Neural cell (in vitro differentiated cells): ENCODE measurements at regions not wholly inside any gene's neighbourhood (a gene's known extent, or its start where the extent isn't known, plus 50 kb on each side); places are given as distances from the start of the nearest gene placed in this dataset.

Source experiments
- H2AFZ ChIP-seq: fragments of 200-600, 300-800 bp; sonication (generic), shearing (Covaris generic); 2 replicates; pipeline ENCODE4 v1.6.0; 2014; ENCODE audit warnings: low read depth, mild to moderate bottlenecking, antibody characterized with exemption, low read length, moderate library complexity
- H3F3A ChIP-seq: fragments of 200-600 bp; shearing (Covaris generic); 2 replicates; pipeline ENCODE4 v1.6.1; 2016; ENCODE audit warnings: mild to moderate bottlenecking, moderate library complexity, mixed read lengths, antibody characterized with exemption, low read length; ENCODE audit not compliant: insufficient read depth, poor library complexity, severe bottlenecking
- H3K27ac ChIP-seq: fragments of 200-600, 300-800 bp; sonication (generic), shearing (Covaris generic); 2 replicates; pipeline ENCODE4 v1.5.1; 2014; ENCODE audit warnings: mild to moderate bottlenecking, low read length, moderate library complexity
- H3K27me3 ChIP-seq: fragments of 300-800, 200-600 bp; sonication (generic), shearing (Covaris generic); 2 replicates; pipeline ENCODE4 v1.6.0; 2014; ENCODE audit warnings: mild to moderate bottlenecking, low read depth, low read length, moderate library complexity; ENCODE audit not compliant: insufficient read depth
- H3K36me3 ChIP-seq: fragments of 300-800, 200-600 bp; sonication (generic), shearing (Covaris generic); 2 replicates; pipeline ENCODE4 v1.5.1; 2014; ENCODE audit warnings: mild to moderate bottlenecking, antibody characterized with exemption, low read length, moderate library complexity; ENCODE audit not compliant: insufficient read depth
- H3K4me2 ChIP-seq: fragments of 300-800, 200-600 bp; sonication (generic), shearing (Covaris generic); 2 replicates; pipeline ENCODE4 v1.6.0; 2014; ENCODE audit warnings: mild to moderate bottlenecking, low read length
- H3K4me3 ChIP-seq: fragments of 300-800, 200-600 bp; sonication (generic), shearing (Covaris generic); 2 replicates; pipeline ENCODE4 v1.5.1; 2014; ENCODE audit warnings: mild to moderate bottlenecking, low read length, moderate library complexity
- H3K79me2 ChIP-seq: fragments of 200-600 bp; shearing (Covaris generic); replicated peaks from 2 replicates; pipeline ENCODE4 v1.6.0; 2014; ENCODE audit warnings: mild to moderate bottlenecking, low read length, moderate library complexity; ENCODE audit not compliant: insufficient read depth
- H3K9ac ChIP-seq: fragments of 300-800, 200-600 bp; sonication (generic), shearing (Covaris generic); 2 replicates; pipeline ENCODE4 v1.6.1; 2016; ENCODE audit warnings: mild to moderate bottlenecking, low read length, mixed read lengths
- H3K9me2 ChIP-seq: fragments of 200-600 bp; shearing (Covaris generic); 2 replicates; pipeline ENCODE4 v1.6.1; 2016; ENCODE audit warnings: mild to moderate bottlenecking, low read length, mixed read lengths; ENCODE audit not compliant: insufficient read depth
- H3K9me3 ChIP-seq: fragments of 200-600, 300-800 bp; sonication (generic), shearing (Covaris generic); 2 replicates; pipeline ENCODE4 v1.6.1; 2016; ENCODE audit warnings: mild to moderate bottlenecking, mixed run types, low read length, moderate library complexity, mixed read lengths
- H4K20me1 ChIP-seq: fragments of 200-600 bp; shearing (Covaris generic); 2 replicates; pipeline ENCODE4 v1.6.1; 2016; ENCODE audit warnings: mild to moderate bottlenecking, mixed run types; ENCODE audit not compliant: insufficient read depth
- CTCF ChIP-seq: fragments of 450-650 bp; IDR thresholded peaks from 2 replicates; pipeline ENCODE4 v1.5.1; 2014; ENCODE audit warnings: antibody characterized with exemption, mild to moderate bottlenecking, moderate library complexity; ENCODE audit not compliant: poor library complexity, severe bottlenecking
- EP300 ChIP-seq: fragments of 450-650 bp; conservative IDR thresholded peaks from 2 replicates; pipeline ENCODE4 v1.6.1; 2014; ENCODE audit warnings: antibody characterized with exemption, mild to moderate bottlenecking, moderate library complexity; ENCODE audit not compliant: poor library complexity, severe bottlenecking
- EZH2 ChIP-seq: fragments of 200-600, 300-800 bp; shearing (Covaris generic), sonication (generic); IDR thresholded peaks from 2 replicates; pipeline ENCODE4 v1.6.1; 2014; ENCODE audit warnings: antibody characterized with exemption, low read length, borderline replicate concordance, mild to moderate bottlenecking; ENCODE audit not compliant: insufficient read depth, poor library complexity, severe bottlenecking
- MXI1 ChIP-seq: fragments of 450-650 bp; conservative IDR thresholded peaks from 2 replicates; pipeline ENCODE4 v1.6.1; 2014; ENCODE audit warnings: antibody characterized with exemption, mild to moderate bottlenecking; ENCODE audit not compliant: poor library complexity, severe bottlenecking
- POLR2AphosphoS5 ChIP-seq: IDR thresholded peaks from 2 replicates; pipeline ENCODE4 v1.6.1; 2012
- RAD21 ChIP-seq: fragments of 450-650 bp; conservative IDR thresholded peaks from 2 replicates; pipeline ENCODE4 v1.6.1; 2014; ENCODE audit warnings: antibody characterized with exemption, mild to moderate bottlenecking, moderate library complexity
- REST ChIP-seq: IDR thresholded peaks from 2 replicates; pipeline ENCODE4 v1.6.1; 2012; ENCODE audit warnings: borderline replicate concordance
- SMC3 ChIP-seq: fragments of 450-650 bp; conservative IDR thresholded peaks from 2 replicates; pipeline ENCODE4 v1.6.1; 2014; ENCODE audit warnings: antibody characterized with exemption, mild to moderate bottlenecking, moderate library complexity; ENCODE audit not compliant: poor library complexity
- TAF1 ChIP-seq: IDR thresholded peaks from 2 replicates; pipeline ENCODE4 v1.6.1; 2012; ENCODE audit warnings: low read depth

DNA sequence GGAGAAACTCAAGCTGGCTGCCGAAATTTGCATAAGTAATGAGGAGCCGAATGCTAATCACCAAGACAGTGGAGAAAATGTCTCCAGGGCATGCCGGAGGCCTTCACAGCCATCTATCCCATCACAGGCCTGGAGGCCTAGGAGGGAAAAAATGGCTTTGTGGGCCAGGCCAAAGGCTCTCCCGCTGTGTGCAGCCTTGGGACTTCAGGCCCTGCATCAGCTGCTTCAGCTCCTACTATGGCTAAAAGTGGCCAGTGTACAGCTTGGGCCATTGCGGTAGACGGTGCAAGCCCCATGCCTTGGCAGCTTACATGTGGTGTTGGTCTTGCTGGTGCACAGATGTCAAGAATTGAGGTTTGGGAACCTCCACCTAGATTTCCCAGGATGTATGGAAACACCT, 162.6 kb upstream of the FAM47A start:
- Histone ChIP-seq H3K4me3 (no peak overlapping the region), H3K9me3 (no peaks in the 10 kb centered on the region), H3K79me2 (no peaks in the 10 kb centered on the region), H3F3A (no peaks in the 10 kb centered on the region), H3K9ac (no peak overlapping the region), H4K20me1 (no peaks in the 10 kb centered on the region), H3K9me2 (no peaks in the 10 kb centered on the region), H3K4me2 (no peak overlapping the region), H3K36me3 (no peaks in the 10 kb centered on the region), H3K27ac (no peak overlapping the region), H2AFZ (no peak overlapping the region), H3K27me3 (no peaks in the 10 kb centered on the region)
- TF ChIP-seq EP300 (no peak), POLR2AphosphoS5 (no peak), REST (no peak), TAF1 (no peak), MXI1 (no peak), SMC3 (no peak), CTCF (no peak), EZH2 (no peak), RAD21 (no peak)

- Histone ChIP-seq H3K27me3 (no peaks in the 10 kb centered on the region), H3K4me3 (no peak overlapping the region), H4K20me1 (no peaks in the 10 kb centered on the region), H3K27ac (no peak overlapping the region), H3K9ac (no peak overlapping the region), H2AFZ (no peak overlapping the region), H3K9me3 (no peaks in the 10 kb centered on the region), H3K9me2 (no peaks in the 10 kb centered on the region), H3K36me3 (no peaks in the 10 kb centered on the region), H3K79me2 (no peaks in the 10 kb centered on the region), H3K4me2 (no peak overlapping the region), H3F3A (no peaks in the 10 kb centered on the region)
- TF ChIP-seq EP300 (no peak), CTCF (no peak), EZH2 (no peak), RAD21 (no peak), SMC3 (no peak), TAF1 (no peak), POLR2AphosphoS5 (no peak), MXI1 (no peak), REST (no peak)
Measured at GRCh38 chrX:34288782-34289181, 156.7 kb upstream of the FAM47A start.
